Gastrocnemius medialis (tissue), 4 donors: ENCODE measurements at regions not wholly inside any gene's neighbourhood (a gene's known extent, or its start where the extent isn't known, plus 50 kb on each side); places are given as distances from the start of the nearest gene placed in this dataset.

ENCODE experiments used
- ATAC-seq, 2 donors: fragments of 150-250 bp; one replicate each; pipeline ENCODE4 v1.9.1; 2016
- DNase-seq, 2 donors: peaks; one replicate each; pipeline ENCODE4 v3.0.0-alpha.2; 2019
- H3K27ac ChIP-seq, 4 donors: fragments of 200-600 bp; sonication (generic); 1 replicate in 1 of 4; 2 replicates in 3 of 4; pipeline ENCODE4 v1.5.1; 2016 to 2018; ENCODE audit warnings: mild to moderate bottlenecking in 2 of 4, moderate library complexity in 1 of 4
- H3K27me3 ChIP-seq, 3 donors: fragments of 200-600 bp; sonication (generic) in 2 of 3; 1 replicate in 1 of 3; 2 replicates in 2 of 3; pipeline versions ENCODE4 v1.5.1 to v1.6.0; 2016 to 2019; ENCODE audit warnings: mild to moderate bottlenecking in 1 of 3, moderate library complexity in 1 of 3
- H3K36me3 ChIP-seq, 2 donors: fragments of 200-600 bp; sonication (generic) in 1 of 2; one replicate each; pipeline ENCODE4 v1.5.1; 2017 to 2018
- H3K4me1 ChIP-seq, 2 donors: fragments of 200-600 bp; sonication (generic) in 1 of 2; one replicate each; pipeline ENCODE4 v1.5.1; 2016 to 2017; ENCODE audit warnings: mild to moderate bottlenecking in 2 of 2
- H3K4me3 ChIP-seq, 4 donors: fragments of 200-600 bp; sonication (generic) in 3 of 4; 1 replicate in 1 of 4; 2 replicates in 3 of 4; pipeline ENCODE4 v1.5.1; 2016 to 2019; ENCODE audit warnings: mild to moderate bottlenecking in 2 of 4
- H3K9me3 ChIP-seq, 3 donors: fragments of 200-600 bp; sonication (generic) in 2 of 3; 1 replicate in 1 of 3; 2 replicates in 2 of 3; pipeline ENCODE4 v1.5.1; 2016 to 2019
- CTCF ChIP-seq, 5 experiments: fragments of 450-650 bp in 3 of 5; fragments of 200-600 bp in 2 of 5; sonication (generic) in 2 of 5; IDR thresholded peaks in 4 of 5; conservative IDR thresholded peaks in 1 of 5; 1 replicate in 4 of 5; 2 replicates in 1 of 5; pipeline ENCODE4 v1.5.1; 2016 to 2019; ENCODE audit warnings: antibody characterized with exemption in 5 of 5, mild to moderate bottlenecking in 3 of 5, moderate library complexity in 3 of 5
- POLR2A ChIP-seq, 2 donors: fragments of 450-650 bp; IDR thresholded peaks; one replicate each; pipeline ENCODE4 v1.6.1; 2017; ENCODE audit warnings: antibody characterized with exemption in 2 of 2, mild to moderate bottlenecking in 2 of 2, moderate library complexity in 2 of 2
- in situ Hi-C, 4 donors: fragments of 200-750 bp; cut with MboI; loops; one replicate each; pipeline versions ENCODE4 v1.15.0 to v1.8.0; 2017; ENCODE audit warnings: low sequenced_read_pairs in 4 of 4
- intact Hi-C: fragments of 100-400 bp; cut with DNase I; formaldehyde crosslinking; loops from one replicate; pipeline ENCODE4 v1.15.1; 2023; ENCODE audit warnings: low total_unique reads

DNA sequence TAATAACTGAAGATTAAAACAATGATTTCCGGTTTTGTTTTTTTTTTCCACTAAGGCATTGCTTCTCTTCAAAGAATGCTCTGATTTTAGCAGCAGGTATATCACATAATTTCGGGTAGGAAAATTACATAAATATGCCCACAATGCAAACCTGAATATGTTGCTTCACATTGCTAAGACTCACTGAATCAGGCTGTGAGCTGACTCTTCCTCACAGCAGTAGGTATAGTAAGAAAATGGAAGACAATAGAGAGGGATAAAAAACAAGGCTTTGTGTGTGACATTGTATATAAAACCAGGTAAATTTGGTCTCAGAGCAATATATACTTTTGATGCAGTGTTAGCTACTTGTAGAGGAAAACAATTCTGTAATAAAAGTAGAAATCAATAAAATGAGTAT, 1355.0 kb downstream of the OLFM4 start:
- ATAC-seq (no peak), DNase-seq (no peak)
- in situ Hi-C loops: no loop called here
- intact Hi-C loops: no loop called here
- H3K4me1 ChIP-seq: no peaks in the 10 kb centered on the region
- no peaks in the 10 kb centered on the region for H3K27me3 ChIP-seq
- no peaks in the 10 kb centered on the region for H3K9me3 ChIP-seq
- H3K36me3 ChIP-seq: no peaks in the 10 kb centered on the region
- no peak overlapping the region for H3K27ac ChIP-seq
- TF ChIP-seq POLR2A (IDR thresholded peaks at IDR 0.05): no peak
- no peak for TF ChIP-seq CTCF (IDR thresholded peaks at IDR 0.05 in 4 of 5, conservative IDR thresholded peaks at IDR 0.05 in 1 of 5)
- H3K4me3 ChIP-seq: no peak overlapping the region

GRCh38 chr13:54387625-54388024, 1359.0 kb downstream of the OLFM4 start:
- Histone ChIP-seq H3K36me3 (no peaks in the 10 kb centered on the region), H3K27ac (no peak overlapping the region), H3K27me3 (no peaks in the 10 kb centered on the region), H3K4me1 (no peaks in the 10 kb centered on the region), H3K4me3 (no peak overlapping the region), H3K9me3 (no peaks in the 10 kb centered on the region)
- TF ChIP-seq CTCF (IDR thresholded peaks at IDR 0.05 in 4 of 5, conservative IDR thresholded peaks at IDR 0.05 in 1 of 5) (no peak), POLR2A (IDR thresholded peaks at IDR 0.05) (no peak)
- ATAC-seq (no peak), DNase-seq (no peak)
- in situ Hi-C loops (no loop called here), intact Hi-C loops (no loop called here)

GRCh38 chr13:54390841-54391240, 1362.2 kb downstream of the OLFM4 start:
- Histone ChIP-seq H3K27ac (no peak overlapping the region), H3K9me3 (no peaks in the 10 kb centered on the region), H3K4me1 (no peaks in the 10 kb centered on the region), H3K36me3 (no peaks in the 10 kb centered on the region), H3K27me3 (no peaks in the 10 kb centered on the region), H3K4me3 (no peak overlapping the region)
- intact Hi-C loops (no loop called here), in situ Hi-C loops (no loop called here)
- ATAC-seq (no peak), DNase-seq (no peak)
- TF ChIP-seq POLR2A (IDR thresholded peaks at IDR 0.05) (no peak), CTCF (IDR thresholded peaks at IDR 0.05 in 4 of 5, conservative IDR thresholded peaks at IDR 0.05 in 1 of 5) (no peak)

DNA sequence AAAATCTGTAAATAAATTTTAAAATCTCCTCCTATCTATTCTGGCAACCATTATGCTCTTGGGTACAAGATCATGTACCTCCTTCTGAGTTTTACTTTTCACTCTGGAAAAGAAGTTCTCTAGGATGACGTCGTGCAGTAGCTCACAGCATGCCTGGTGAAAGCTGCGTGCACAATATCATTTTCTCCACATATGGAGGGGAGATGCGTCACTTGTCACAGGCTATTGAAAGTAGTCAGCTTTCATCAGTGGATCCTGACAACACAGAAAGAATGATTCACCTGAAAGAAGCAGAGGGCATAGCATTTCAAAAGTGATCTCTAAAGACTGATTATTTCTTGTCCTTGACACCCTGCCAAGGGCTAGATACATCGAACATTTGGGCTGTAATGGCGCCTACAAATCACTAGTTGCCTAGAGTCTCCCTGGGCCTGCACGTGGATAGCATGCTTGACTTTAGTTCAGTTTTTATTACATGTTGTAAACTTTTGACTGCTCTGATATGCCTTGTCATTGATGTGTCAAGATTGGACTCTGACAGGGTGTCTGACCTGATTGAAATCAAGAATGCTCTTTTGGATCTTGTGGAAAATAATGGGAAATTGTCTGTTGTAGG, 1365.6 kb downstream of the OLFM4 start:
- Histone ChIP-seq H3K9me3 (no peaks in the 10 kb centered on the region), H3K36me3 (no peaks in the 10 kb centered on the region), H3K27ac (no peak overlapping the region), H3K4me1 (no peaks in the 10 kb centered on the region), H3K27me3 (no peaks in the 10 kb centered on the region), H3K4me3 (no peak overlapping the region)
- ATAC-seq: no peak
- DNase-seq: no peak
- in situ Hi-C loops (no loop called here), intact Hi-C loops (no loop called here)
- TF ChIP-seq POLR2A (IDR thresholded peaks at IDR 0.05) (no peak), CTCF (IDR thresholded peaks at IDR 0.05 in 4 of 5, conservative IDR thresholded peaks at IDR 0.05 in 1 of 5) (no peak)

DNA sequence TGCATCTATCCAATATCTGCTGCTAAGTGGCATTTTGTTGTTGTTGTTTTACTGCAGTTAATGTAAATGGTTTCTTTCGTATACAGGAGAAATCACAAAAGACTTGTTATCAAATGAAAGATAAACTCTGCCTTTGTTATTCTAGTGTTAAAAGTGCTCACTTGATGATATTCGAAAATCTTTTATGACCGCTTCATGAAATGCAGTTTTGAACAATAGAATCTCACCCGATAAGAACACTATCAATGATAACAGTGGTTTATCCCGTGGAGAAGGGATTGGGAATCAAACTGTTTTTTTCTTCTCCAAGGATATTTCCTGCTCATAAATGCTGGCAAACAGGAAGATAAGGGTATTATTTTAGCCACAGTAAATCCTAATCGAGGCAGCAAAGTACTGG, 1366.3 kb downstream of the OLFM4 start:
- TF ChIP-seq POLR2A (IDR thresholded peaks at IDR 0.05) (no peak), CTCF (IDR thresholded peaks at IDR 0.05 in 4 of 5, conservative IDR thresholded peaks at IDR 0.05 in 1 of 5) (no peak)
- H3K27ac ChIP-seq: no peak overlapping the region
- DNase-seq (no peak), ATAC-seq (no peak)
- in situ Hi-C loops (no loop called here), intact Hi-C loops (no loop called here)
- H3K27me3 ChIP-seq: no peaks in the 10 kb centered on the region
- no peaks in the 10 kb centered on the region for H3K4me1 ChIP-seq
- no peak overlapping the region for H3K4me3 ChIP-seq
- H3K36me3 ChIP-seq: no peaks in the 10 kb centered on the region
- H3K9me3 ChIP-seq: no peaks in the 10 kb centered on the region
